ENCODE measurements at regions not wholly inside any gene's neighbourhood (a gene's known extent, or its start where the extent isn't known, plus 50 kb on each side); places are given as distances from the start of the nearest gene placed in this dataset.

- TF ChIP-seq USF1 (IDR thresholded peaks at IDR 0.05; ENCODE audit: borderline replicate concordance, low read depth) (no peak), MXI1 (IDR thresholded peaks at IDR 0.05; ENCODE audit: low read depth, low read length) (no peak), TEAD4 (IDR thresholded peaks at IDR 0.05; ENCODE audit: borderline replicate concordance, insufficient read depth) (no peak), FOXM1 (IDR thresholded peaks at IDR 0.05; ENCODE audit: low read depth) (no peak), RXRA (IDR thresholded peaks at IDR 0.05; ENCODE audit: borderline replicate concordance, low read depth) (no peak), EP300 (IDR thresholded peaks at IDR 0.05; ENCODE audit: borderline replicate concordance in 1 of 2, low read depth in 1 of 2, low read length in 1 of 2) (no peak), POLR2AphosphoS5 (IDR thresholded peaks at IDR 0.05; ENCODE audit: low read depth, low read length) (no peak), RCOR1 (IDR thresholded peaks at IDR 0.05; ENCODE audit: low read length) (no peak)
Observed at GRCh38 chr14:25904446-25904845, 693.4 kb downstream of the NOVA1 start (continued).

- Histone ChIP-seq H3K27ac (ENCODE audit: low read depth in 2 of 2, low read length in 1 of 2) (no peak overlapping the region), H3K9me2 (no peaks in the 10 kb centered on the region), H3K9ac (no peak overlapping the region), H3K9me3 (no peaks in the 10 kb centered on the region), H4K20me1 (ENCODE audit: insufficient read depth) (no peaks in the 10 kb centered on the region), H3K79me2 (ENCODE audit: insufficient read depth) (no peaks in the 10 kb centered on the region), H3K4me2 (no peak overlapping the region), H3K4me1 (ENCODE audit: control insufficient read depth in 1 of 2, insufficient read depth in 2 of 2, low read depth in 1 of 2, low read length in 1 of 2) (no peaks in the 10 kb centered on the region), H3K27me3 (ENCODE audit: insufficient read depth) (no peaks in the 10 kb centered on the region), H3K36me3 (replicated peaks in 1 of 2; ENCODE audit: control insufficient read depth in 1 of 2, insufficient read depth in 2 of 2, low read length in 1 of 2) (no peaks in the 10 kb centered on the region), H3K4me3 (ENCODE audit: low read depth in 2 of 2, low read length in 1 of 2) (no peak overlapping the region), H2AFZ (ENCODE audit: low read depth) (no peak overlapping the region), H3F3A (replicated peaks; ENCODE audit: insufficient read depth) (no peaks in the 10 kb centered on the region)
- ChIA-PET CTCF (interaction anchor here (0.8 kb wide), 1 partner anchor 10 kb away, joined by 3 read pairs; no protein-coding TSS in a partner anchor), POLR2A (no interaction called here)
- no peak for TF ChIP-seq ZBTB33 (IDR thresholded peaks at IDR 0.05; ENCODE audit: borderline replicate concordance, low read depth)
- no peak for TF ChIP-seq GABPA (IDR thresholded peaks at IDR 0.05; ENCODE audit: low read depth)
- TF ChIP-seq, protein P1, sequence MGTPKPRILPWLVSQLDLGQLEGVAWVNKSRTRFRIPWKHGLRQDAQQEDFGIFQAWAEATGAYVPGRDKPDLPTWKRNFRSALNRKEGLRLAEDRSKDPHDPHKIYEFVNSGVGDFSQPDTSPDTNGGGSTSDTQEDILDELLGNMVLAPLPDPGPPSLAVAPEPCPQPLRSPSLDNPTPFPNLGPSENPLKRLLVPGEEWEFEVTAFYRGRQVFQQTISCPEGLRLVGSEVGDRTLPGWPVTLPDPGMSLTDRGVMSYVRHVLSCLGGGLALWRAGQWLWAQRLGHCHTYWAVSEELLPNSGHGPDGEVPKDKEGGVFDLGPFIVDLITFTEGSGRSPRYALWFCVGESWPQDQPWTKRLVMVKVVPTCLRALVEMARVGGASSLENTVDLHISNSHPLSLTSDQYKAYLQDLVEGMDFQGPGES (IDR thresholded peaks at IDR 0.05; ENCODE audit: low read depth, low read length), result no peak
- no peak for TF ChIP-seq SIN3A (IDR thresholded peaks at IDR 0.05; ENCODE audit: borderline replicate concordance, low read depth, low read length)
- no peak for TF ChIP-seq YY1 (IDR thresholded peaks at IDR 0.05; ENCODE audit: low read depth)
- no peak for TF ChIP-seq NRF1 (IDR thresholded peaks at IDR 0.05; ENCODE audit: low read depth, low read length)
- no peak for TF ChIP-seq RAD21 (IDR thresholded peaks at IDR 0.05; ENCODE audit: low read length)
- TF ChIP-seq POLR2AphosphoS5 (IDR thresholded peaks at IDR 0.05; ENCODE audit: low read depth, low read length), result no peak
- no peak for TF ChIP-seq TCF12 (IDR thresholded peaks at IDR 0.05)
- TF ChIP-seq FOXJ3 (CRISPR knock-in tag; IDR thresholded peaks at IDR 0.05), result no peak
- no peak for TF ChIP-seq TEAD4 (IDR thresholded peaks at IDR 0.05; ENCODE audit: borderline replicate concordance, insufficient read depth)
- no peak for DNase-seq
- 0% methylated on average over 1 of the region's 1 CpG for WGBS (ENCODE audit: low lambda C conversion rate)
Observed at GRCh38 chr14:25899197-25899596, 698.6 kb downstream of the NOVA1 start.

Measured in SK-N-SH (cell line).